ENCODE measurements at regions not wholly inside any gene's neighbourhood (a gene's known extent, or its start where the extent isn't known, plus 50 kb on each side); places are given as distances from the start of the nearest gene placed in this dataset.

DNA sequence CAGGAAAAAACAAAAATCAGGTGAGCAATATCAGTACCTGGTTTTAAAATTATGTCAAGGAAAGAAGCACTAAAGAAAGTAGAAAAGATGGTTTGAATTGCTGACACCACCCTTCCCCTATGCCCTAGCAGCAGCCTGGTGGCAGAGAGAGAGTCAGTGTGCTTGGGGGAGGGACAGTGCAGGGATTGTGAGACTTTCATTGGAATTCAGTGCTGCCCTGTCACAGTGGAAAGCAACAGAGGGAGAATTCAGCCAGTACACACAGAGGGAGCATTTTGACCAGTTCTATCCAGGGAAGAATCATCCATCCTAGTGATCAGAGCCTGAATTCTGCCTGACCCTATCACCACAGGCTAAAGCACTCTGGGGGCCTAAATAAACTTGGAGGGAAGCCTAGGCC, 222.4 kb upstream of the PCDH17 start:
- TF ChIP-seq, protein P1, sequence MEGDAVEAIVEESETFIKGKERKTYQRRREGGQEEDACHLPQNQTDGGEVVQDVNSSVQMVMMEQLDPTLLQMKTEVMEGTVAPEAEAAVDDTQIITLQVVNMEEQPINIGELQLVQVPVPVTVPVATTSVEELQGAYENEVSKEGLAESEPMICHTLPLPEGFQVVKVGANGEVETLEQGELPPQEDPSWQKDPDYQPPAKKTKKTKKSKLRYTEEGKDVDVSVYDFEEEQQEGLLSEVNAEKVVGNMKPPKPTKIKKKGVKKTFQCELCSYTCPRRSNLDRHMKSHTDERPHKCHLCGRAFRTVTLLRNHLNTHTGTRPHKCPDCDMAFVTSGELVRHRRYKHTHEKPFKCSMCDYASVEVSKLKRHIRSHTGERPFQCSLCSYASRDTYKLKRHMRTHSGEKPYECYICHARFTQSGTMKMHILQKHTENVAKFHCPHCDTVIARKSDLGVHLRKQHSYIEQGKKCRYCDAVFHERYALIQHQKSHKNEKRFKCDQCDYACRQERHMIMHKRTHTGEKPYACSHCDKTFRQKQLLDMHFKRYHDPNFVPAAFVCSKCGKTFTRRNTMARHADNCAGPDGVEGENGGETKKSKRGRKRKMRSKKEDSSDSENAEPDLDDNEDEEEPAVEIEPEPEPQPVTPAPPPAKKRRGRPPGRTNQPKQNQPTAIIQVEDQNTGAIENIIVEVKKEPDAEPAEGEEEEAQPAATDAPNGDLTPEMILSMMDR (IDR thresholded peaks at IDR 0.05 in 2 of 3, conservative IDR thresholded peaks at IDR 0.05 in 1 of 3; ENCODE audit: control insufficient read depth in 2 of 3, extremely low read depth in 1 of 3, insufficient read depth in 1 of 3, low read depth in 3 of 3, low read length in 3 of 3), result no peak
- TF ChIP-seq ESRRA (IDR thresholded peaks at IDR 0.05; ENCODE audit: low read length), result no peak
- no peak for TF ChIP-seq YY1 (IDR thresholded peaks at IDR 0.05; ENCODE audit: low read depth, low read length)
- no peak for TF ChIP-seq RAD51 (IDR thresholded peaks at IDR 0.05)
- TF ChIP-seq, protein P2, sequence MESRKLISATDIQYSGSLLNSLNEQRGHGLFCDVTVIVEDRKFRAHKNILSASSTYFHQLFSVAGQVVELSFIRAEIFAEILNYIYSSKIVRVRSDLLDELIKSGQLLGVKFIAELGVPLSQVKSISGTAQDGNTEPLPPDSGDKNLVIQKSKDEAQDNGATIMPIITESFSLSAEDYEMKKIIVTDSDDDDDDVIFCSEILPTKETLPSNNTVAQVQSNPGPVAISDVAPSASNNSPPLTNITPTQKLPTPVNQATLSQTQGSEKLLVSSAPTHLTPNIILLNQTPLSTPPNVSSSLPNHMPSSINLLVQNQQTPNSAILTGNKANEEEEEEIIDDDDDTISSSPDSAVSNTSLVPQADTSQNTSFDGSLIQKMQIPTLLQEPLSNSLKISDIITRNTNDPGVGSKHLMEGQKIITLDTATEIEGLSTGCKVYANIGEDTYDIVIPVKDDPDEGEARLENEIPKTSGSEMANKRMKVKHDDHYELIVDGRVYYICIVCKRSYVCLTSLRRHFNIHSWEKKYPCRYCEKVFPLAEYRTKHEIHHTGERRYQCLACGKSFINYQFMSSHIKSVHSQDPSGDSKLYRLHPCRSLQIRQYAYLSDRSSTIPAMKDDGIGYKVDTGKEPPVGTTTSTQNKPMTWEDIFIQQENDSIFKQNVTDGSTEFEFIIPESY (IDR thresholded peaks at IDR 0.05), result no peak
- no peak for TF ChIP-seq POLR2A (IDR thresholded peaks at IDR 0.05; ENCODE audit: low read depth, low read length)
- TF ChIP-seq, protein P3, sequence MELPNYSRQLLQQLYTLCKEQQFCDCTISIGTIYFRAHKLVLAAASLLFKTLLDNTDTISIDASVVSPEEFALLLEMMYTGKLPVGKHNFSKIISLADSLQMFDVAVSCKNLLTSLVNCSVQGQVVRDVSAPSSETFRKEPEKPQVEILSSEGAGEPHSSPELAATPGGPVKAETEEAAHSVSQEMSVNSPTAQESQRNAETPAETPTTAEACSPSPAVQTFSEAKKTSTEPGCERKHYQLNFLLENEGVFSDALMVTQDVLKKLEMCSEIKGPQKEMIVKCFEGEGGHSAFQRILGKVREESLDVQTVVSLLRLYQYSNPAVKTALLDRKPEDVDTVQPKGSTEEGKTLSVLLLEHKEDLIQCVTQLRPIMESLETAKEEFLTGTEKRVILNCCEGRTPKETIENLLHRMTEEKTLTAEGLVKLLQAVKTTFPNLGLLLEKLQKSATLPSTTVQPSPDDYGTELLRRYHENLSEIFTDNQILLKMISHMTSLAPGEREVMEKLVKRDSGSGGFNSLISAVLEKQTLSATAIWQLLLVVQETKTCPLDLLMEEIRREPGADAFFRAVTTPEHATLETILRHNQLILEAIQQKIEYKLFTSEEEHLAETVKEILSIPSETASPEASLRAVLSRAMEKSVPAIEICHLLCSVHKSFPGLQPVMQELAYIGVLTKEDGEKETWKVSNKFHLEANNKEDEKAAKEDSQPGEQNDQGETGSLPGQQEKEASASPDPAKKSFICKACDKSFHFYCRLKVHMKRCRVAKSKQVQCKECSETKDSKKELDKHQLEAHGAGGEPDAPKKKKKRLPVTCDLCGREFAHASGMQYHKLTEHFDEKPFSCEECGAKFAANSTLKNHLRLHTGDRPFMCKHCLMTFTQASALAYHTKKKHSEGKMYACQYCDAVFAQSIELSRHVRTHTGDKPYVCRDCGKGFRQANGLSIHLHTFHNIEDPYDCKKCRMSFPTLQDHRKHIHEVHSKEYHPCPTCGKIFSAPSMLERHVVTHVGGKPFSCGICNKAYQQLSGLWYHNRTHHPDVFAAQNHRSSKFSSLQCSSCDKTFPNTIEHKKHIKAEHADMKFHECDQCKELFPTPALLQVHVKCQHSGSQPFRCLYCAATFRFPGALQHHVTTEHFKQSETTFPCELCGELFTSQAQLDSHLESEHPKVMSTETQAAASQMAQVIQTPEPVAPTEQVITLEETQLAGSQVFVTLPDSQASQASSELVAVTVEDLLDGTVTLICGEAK (IDR thresholded peaks at IDR 0.05; ENCODE audit: borderline replicate concordance), result no peak
- TF ChIP-seq, protein P4, sequence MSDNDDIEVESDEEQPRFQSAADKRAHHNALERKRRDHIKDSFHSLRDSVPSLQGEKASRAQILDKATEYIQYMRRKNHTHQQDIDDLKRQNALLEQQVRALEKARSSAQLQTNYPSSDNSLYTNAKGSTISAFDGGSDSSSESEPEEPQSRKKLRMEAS (IDR thresholded peaks at IDR 0.05; ENCODE audit: low read depth, low read length), result no peak

Data from GM12878 (cell line).